HG03139 (cell line): ENCODE measurements at regions not wholly inside any gene's neighbourhood (a gene's known extent, or its start where the extent isn't known, plus 50 kb on each side); places are given as distances from the start of the nearest gene placed in this dataset.
"Not testable (repeated sequence)": the region's sequence is repeated elsewhere in the genome, so short reads cannot be mapped to it uniquely, and the experiment has no call there.

Source experiments
- ATAC-seq: cut with Tn5 transposase; IDR thresholded peaks from one replicate; pipeline ENCODE4 v1.9.1; 2021; ENCODE audit not compliant: unreplicated experiment

- no peak for ATAC-seq
Measured at GRCh38 chr10:61279400-61279799, 173.8 kb downstream of the TMEM26 start.

- ATAC-seq = no peak
Measured at GRCh38 chr10:61278556-61278955, 174.6 kb downstream of the TMEM26 start.

- no peak for ATAC-seq
Measured at GRCh38 chr10:61272781-61273180, 180.4 kb downstream of the TMEM26 start.

GRCh38 chr10:61271127-61271780 is 181.9 kb downstream of the TMEM26 start:
- ATAC-seq = no peak

- ATAC-seq = no peak
Measured at GRCh38 chr10:61263518-61263917, 189.7 kb downstream of the TMEM26 start.

- no peak for ATAC-seq
Measured at GRCh38 chr10:61262486-61263261, 190.5 kb downstream of the TMEM26 start.

GRCh38 chr10:61257956-61258496 is 195.2 kb downstream of the TMEM26 start:
- no peak for ATAC-seq

GRCh38 chr10:61257136-61257535 is 196.0 kb downstream of the TMEM26 start:
- ATAC-seq = no peak

GRCh38 chr10:61252326-61252725 is 200.9 kb downstream of the TMEM26 start:
- ATAC-seq = not testable (repeated sequence)

GRCh38 chr10:61251089-61251488 is 202.1 kb downstream of the TMEM26 start:
- ATAC-seq = no peak

- ATAC-seq = no peak
Measured at GRCh38 chr10:61250131-61250530, 203.1 kb downstream of the TMEM26 start.

- ATAC-seq = no peak
Measured at GRCh38 chr10:61248013-61248412, 205.2 kb downstream of the TMEM26 start.

- ATAC-seq = no peak
Measured at GRCh38 chr10:61244261-61244775, 208.9 kb downstream of the TMEM26 start.

GRCh38 chr10:61232780-61233179 is 220.4 kb downstream of the TMEM26 start:
- no peak for ATAC-seq

GRCh38 chr10:61225939-61226338 is 227.2 kb downstream of the TMEM26 start:
- no peak for ATAC-seq

- ATAC-seq = no peak
Measured at GRCh38 chr10:61223576-61223975, 229.6 kb downstream of the TMEM26 start.

- ATAC-seq = no peak
Measured at GRCh38 chr10:61219696-61220095, 233.5 kb downstream of the TMEM26 start.

- ATAC-seq = no peak
Measured at GRCh38 chr10:61217851-61218565, 235.2 kb downstream of the TMEM26 start.

GRCh38 chr10:61215246-61215645 is 237.9 kb downstream of the TMEM26 start:
- no peak for ATAC-seq

- no peak for ATAC-seq
Measured at GRCh38 chr10:61211468-61211867, 241.7 kb downstream of the TMEM26 start.

- ATAC-seq = no peak
Measured at GRCh38 chr10:61197057-61197456, 253.1 kb upstream of the RHOBTB1 start.
